ENCODE measurements at regions not wholly inside any gene's neighbourhood (a gene's known extent, or its start where the extent isn't known, plus 50 kb on each side); places are given as distances from the start of the nearest gene placed in this dataset.

DNA sequence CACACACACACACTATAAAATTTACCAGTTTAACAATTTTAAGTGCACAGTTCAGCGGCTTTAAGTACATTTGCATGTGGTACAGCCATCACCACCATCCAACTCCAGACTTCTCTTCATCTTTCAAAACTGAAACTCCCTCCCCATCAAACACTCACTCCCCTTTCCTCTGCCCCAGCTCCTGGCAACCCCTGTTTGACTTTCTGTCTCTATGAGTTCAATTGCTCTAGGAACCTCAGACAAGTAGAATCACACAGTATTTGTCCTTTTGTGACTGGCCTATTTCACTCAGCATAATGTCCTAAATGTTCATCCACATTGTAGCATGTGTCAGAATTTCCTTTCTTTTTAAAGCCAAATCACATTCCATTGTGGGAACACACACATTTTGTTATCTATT is 302.8 kb upstream of the FOXQ1 start:
- ChIA-PET POLR2A (no interaction called here), CTCF (no interaction called here)
- H3K4me1 ChIP-seq (ENCODE audit: control insufficient read depth, insufficient read depth, low read length), result no peaks in the 10 kb centered on the region
- H3K27ac ChIP-seq (ENCODE audit: extremely low read depth, low read depth, low read length), result no peak overlapping the region
- H3K36me3 ChIP-seq (ENCODE audit: control insufficient read depth in 2 of 2, insufficient read depth in 1 of 2, low read length in 2 of 2), result no peaks in the 10 kb centered on the region
- no peak for TF ChIP-seq ZNF626 (tag by site-specific recombination; IDR thresholded peaks at IDR 0.05)
- no peak for TF ChIP-seq ZNF837 (tag by site-specific recombination; IDR thresholded peaks at IDR 0.05)
- no peak for TF ChIP-seq ZNF600 (tag by site-specific recombination; IDR thresholded peaks at IDR 0.05)
- TF ChIP-seq ZNF174 (tag by site-specific recombination; IDR thresholded peaks at IDR 0.05), result no peak
- TF ChIP-seq PRDM10 (tag by site-specific recombination; IDR thresholded peaks at IDR 0.05), result no peak
- no peak for TF ChIP-seq ZBTB8A (tag by site-specific recombination; IDR thresholded peaks at IDR 0.05)
- no peak for TF ChIP-seq ZNF133 (tag by site-specific recombination; IDR thresholded peaks at IDR 0.05)
- no peak for TF ChIP-seq ZNF24 (tag by site-specific recombination; IDR thresholded peaks at IDR 0.05)
- TF ChIP-seq ZNF335 (tag by site-specific recombination; conservative IDR thresholded peaks at IDR 0.05), result no peak
- TF ChIP-seq ZNF677 (tag by site-specific recombination; IDR thresholded peaks at IDR 0.05), result no peak
- TF ChIP-seq IKZF3 (tag by site-specific recombination; IDR thresholded peaks at IDR 0.05), result no peak
- TF ChIP-seq ZNF184 (tag by site-specific recombination; IDR thresholded peaks at IDR 0.05), result no peak
- no peaks in the 10 kb centered on the region; the same call in 1 of the 2 replicates for H3K9me3 ChIP-seq (ENCODE audit: control insufficient read depth, insufficient read depth, low read depth, low read length)
- no peak overlapping the region for H3K4me3 ChIP-seq (ENCODE audit: low read depth, low read length)

DNA sequence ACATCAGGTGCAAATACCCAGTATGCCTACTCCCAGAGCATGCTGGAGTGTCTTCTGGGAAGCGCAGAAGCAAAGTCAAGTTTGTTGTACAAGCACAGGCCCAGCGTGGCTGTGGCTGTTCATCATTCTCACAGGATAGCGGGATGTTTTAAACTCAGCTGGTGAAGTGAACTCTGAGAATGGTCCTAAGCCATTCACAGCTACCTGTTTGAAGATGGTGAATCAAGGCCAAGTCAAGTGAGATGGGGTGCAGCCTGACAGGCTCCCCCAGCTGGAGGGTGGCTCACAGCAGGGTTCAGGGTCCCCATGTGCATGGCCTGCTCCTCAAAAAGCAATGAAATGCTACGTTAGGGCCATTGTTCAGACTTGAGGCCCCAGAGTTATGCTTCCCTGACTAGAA is 304.7 kb upstream of the FOXQ1 start:
- H3K4me3 ChIP-seq (ENCODE audit: low read depth, low read length), result no peak overlapping the region
- ChIA-PET CTCF (no interaction called here), POLR2A (no interaction called here)
- H3K4me1 ChIP-seq (ENCODE audit: control insufficient read depth, insufficient read depth, low read length), result no peaks in the 10 kb centered on the region
- H3K27ac ChIP-seq (ENCODE audit: extremely low read depth, low read depth, low read length), result no peak overlapping the region
- no peaks in the 10 kb centered on the region for H3K36me3 ChIP-seq (ENCODE audit: control insufficient read depth in 2 of 2, insufficient read depth in 1 of 2, low read length in 2 of 2)
- H3K9me3 ChIP-seq (ENCODE audit: control insufficient read depth, insufficient read depth, low read depth, low read length), result no peaks in the 10 kb centered on the region
- TF ChIP-seq, protein P1, sequence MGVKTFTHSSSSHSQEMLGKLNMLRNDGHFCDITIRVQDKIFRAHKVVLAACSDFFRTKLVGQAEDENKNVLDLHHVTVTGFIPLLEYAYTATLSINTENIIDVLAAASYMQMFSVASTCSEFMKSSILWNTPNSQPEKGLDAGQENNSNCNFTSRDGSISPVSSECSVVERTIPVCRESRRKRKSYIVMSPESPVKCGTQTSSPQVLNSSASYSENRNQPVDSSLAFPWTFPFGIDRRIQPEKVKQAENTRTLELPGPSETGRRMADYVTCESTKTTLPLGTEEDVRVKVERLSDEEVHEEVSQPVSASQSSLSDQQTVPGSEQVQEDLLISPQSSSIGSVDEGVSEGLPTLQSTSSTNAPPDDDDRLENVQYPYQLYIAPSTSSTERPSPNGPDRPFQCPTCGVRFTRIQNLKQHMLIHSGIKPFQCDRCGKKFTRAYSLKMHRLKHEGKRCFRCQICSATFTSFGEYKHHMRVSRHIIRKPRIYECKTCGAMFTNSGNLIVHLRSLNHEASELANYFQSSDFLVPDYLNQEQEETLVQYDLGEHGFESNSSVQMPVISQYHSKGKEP (tag by site-specific recombination; IDR thresholded peaks at IDR 0.05), result no peak
- TF ChIP-seq ZFP41 (tag by site-specific recombination; IDR thresholded peaks at IDR 0.05; ENCODE audit: borderline replicate concordance) (no peak), ZNF426 (tag by site-specific recombination; IDR thresholded peaks at IDR 0.05) (no peak), FEZF1 (tag by site-specific recombination; IDR thresholded peaks at IDR 0.05) (no peak), SP3 (tag by site-specific recombination; IDR thresholded peaks at IDR 0.05) (no peak), ZBTB8A (tag by site-specific recombination; IDR thresholded peaks at IDR 0.05) (no peak), ZNF596 (tag by site-specific recombination; IDR thresholded peaks at IDR 0.05) (no peak), ZNF366 (tag by site-specific recombination; conservative IDR thresholded peaks at IDR 0.05) (no peak), ZNF518A (tag by site-specific recombination; conservative IDR thresholded peaks at IDR 0.05; ENCODE audit: low read depth) (no peak), ZNF223 (tag by site-specific recombination; IDR thresholded peaks at IDR 0.05) (no peak), ZBTB17 (tag by site-specific recombination; IDR thresholded peaks at IDR 0.05) (no peak), ZNF2 (tag by site-specific recombination; IDR thresholded peaks at IDR 0.05) (no peak), ZNF16 (tag by site-specific recombination; IDR thresholded peaks at IDR 0.05; ENCODE audit: low read depth) (no peak), ZNF416 (tag by site-specific recombination; IDR thresholded peaks at IDR 0.05) (no peak)
- TF ChIP-seq, protein P2, sequence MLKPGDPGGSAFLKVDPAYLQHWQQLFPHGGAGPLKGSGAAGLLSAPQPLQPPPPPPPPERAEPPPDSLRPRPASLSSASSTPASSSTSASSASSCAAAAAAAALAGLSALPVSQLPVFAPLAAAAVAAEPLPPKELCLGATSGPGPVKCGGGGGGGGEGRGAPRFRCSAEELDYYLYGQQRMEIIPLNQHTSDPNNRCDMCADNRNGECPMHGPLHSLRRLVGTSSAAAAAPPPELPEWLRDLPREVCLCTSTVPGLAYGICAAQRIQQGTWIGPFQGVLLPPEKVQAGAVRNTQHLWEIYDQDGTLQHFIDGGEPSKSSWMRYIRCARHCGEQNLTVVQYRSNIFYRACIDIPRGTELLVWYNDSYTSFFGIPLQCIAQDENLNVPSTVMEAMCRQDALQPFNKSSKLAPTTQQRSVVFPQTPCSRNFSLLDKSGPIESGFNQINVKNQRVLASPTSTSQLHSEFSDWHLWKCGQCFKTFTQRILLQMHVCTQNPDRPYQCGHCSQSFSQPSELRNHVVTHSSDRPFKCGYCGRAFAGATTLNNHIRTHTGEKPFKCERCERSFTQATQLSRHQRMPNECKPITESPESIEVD (tag by site-specific recombination; IDR thresholded peaks at IDR 0.05), result no peak
